HG02763 (cell line): ENCODE measurements at regions not wholly inside any gene's neighbourhood (a gene's known extent, or its start where the extent isn't known, plus 50 kb on each side); places are given as distances from the start of the nearest gene placed in this dataset.

Experiments
- ATAC-seq: cut with Tn5 transposase; IDR thresholded peaks from one replicate; pipeline ENCODE4 v1.9.1; 2021; ENCODE audit warnings: mild to moderate bottlenecking, moderate library complexity; ENCODE audit not compliant: unreplicated experiment

GRCh38 chr4:53654300-53654758 lies 63.0 kb upstream of the LNX1 start:
- ATAC-seq = no peak

GRCh38 chr4:53653484-53654053 lies 62.3 kb upstream of the LNX1 start:
- peak; percentile 41 for ATAC-seq

GRCh38 chr4:53651156-53651735 lies 60.0 kb upstream of the LNX1 start:
- no peak for ATAC-seq

- ATAC-seq = no peak
Measured at GRCh38 chr4:53649357-53649756, 58.1 kb upstream of the LNX1 start.

- ATAC-seq = no peak
Measured at GRCh38 chr4:53647547-53647946, 56.3 kb upstream of the LNX1 start.

GRCh38 chr4:53646795-53647194 lies 55.5 kb upstream of the LNX1 start:
- no peak for ATAC-seq

GRCh38 chr4:53645108-53645507 lies 53.8 kb upstream of the LNX1 start:
- no peak for ATAC-seq

GRCh38 chr4:53644607-53645006 lies 53.3 kb upstream of the LNX1 start:
- ATAC-seq = no peak
